ENCODE measurements at regions not wholly inside any gene's neighbourhood (a gene's known extent, or its start where the extent isn't known, plus 50 kb on each side); places are given as distances from the start of the nearest gene placed in this dataset.

- ChIA-PET POLR2A (ENCODE audit: unreplicated experiment) (no interaction called here), CTCF (no interaction called here)
- Histone ChIP-seq H4K5ac (ENCODE audit: low read depth, low read length) (no peak overlapping the region), H3K14ac (replicated peaks; ENCODE audit: low read depth, low read length) (no peak overlapping the region), H2BK120ac (ENCODE audit: low read depth, low read length) (no peak overlapping the region), H3K4me3 (ENCODE audit: insufficient read depth, low read depth, low read length) (no peak overlapping the region), H4K8ac (ENCODE audit: low read depth in 2 of 2, low read length in 2 of 2) (no peak overlapping the region), H3K23ac (ENCODE audit: low read depth, low read length) (no peak overlapping the region), H4K91ac (ENCODE audit: insufficient read depth, low read depth, low read length) (no peak overlapping the region), H3K4me2 (ENCODE audit: low read depth, low read length) (no peak overlapping the region), H2AFZ (replicated peaks; ENCODE audit: low read length, poor library complexity) (no peak overlapping the region), H3K4ac (ENCODE audit: low read depth, low read length) (no peak overlapping the region), H4K20me1 (ENCODE audit: insufficient read depth, low read length) (no peaks in the 10 kb centered on the region; the same call in 1 of the 2 replicates), H3K4me1 (ENCODE audit: control insufficient read depth, insufficient read depth, low read length) (no peaks in the 10 kb centered on the region), H3K9me3 (ENCODE audit: control insufficient read depth, insufficient read depth, low read length) (no peaks in the 10 kb centered on the region), H2BK5ac (ENCODE audit: low read depth, low read length, poor library complexity, severe bottlenecking) (no peak overlapping the region), H3K9me1 (ENCODE audit: insufficient read depth, low read length) (no peaks in the 10 kb centered on the region), H3K27ac (ENCODE audit: insufficient read depth, low read length) (no peak overlapping the region), H3K18ac (ENCODE audit: low read depth, low read length) (no peak overlapping the region), H2BK15ac (ENCODE audit: low read depth, low read length) (no peak overlapping the region), H3K79me1 (ENCODE audit: low read depth in 1 of 2, low read length in 2 of 2) (no peaks in the 10 kb centered on the region), H3K56ac (ENCODE audit: extremely low read depth, insufficient read depth, low read length) (no peak overlapping the region), H2AK5ac (ENCODE audit: low read depth, low read length) (no peak overlapping the region), H3K27me3 (ENCODE audit: control insufficient read depth, insufficient read depth, low read length) (peaks cover 76% of the 10 kb centered on the region), H3K36me3 (ENCODE audit: control insufficient read depth, insufficient read depth, low read length) (no peaks in the 10 kb centered on the region), H2AK9ac (replicated peaks; ENCODE audit: low read depth, low read length, poor library complexity) (no peak overlapping the region), H2BK20ac (ENCODE audit: low read depth, low read length) (no peak overlapping the region), H3K9ac (ENCODE audit: low read depth, low read length) (no peak overlapping the region)
- BruUV-seq (replicated peaks), result no TSS peak
- dilution Hi-C loops (cut with HindIII; ENCODE audit: low sequenced_read_pairs, unreplicated experiment) (no loop called here), intact Hi-C loops (cut with micrococcal nuclease) (no loop called here), in situ Hi-C loops (cut with MboI; ENCODE audit: low sequenced_read_pairs) (no loop called here)
- DNase-seq (no peak), ATAC-seq (ENCODE audit: low read depth) (no peak)
- TF ChIP-seq CEBPB (IDR thresholded peaks at IDR 0.05; ENCODE audit: low read depth, low read length) (no peak), NFE2L2 (IDR thresholded peaks at IDR 0.05; ENCODE audit: low read depth, low read length) (no peak), RAD21 (IDR thresholded peaks at IDR 0.05; ENCODE audit: low read length) (no peak), SMC3 (IDR thresholded peaks at IDR 0.05; ENCODE audit: low read depth, low read length) (no peak), USF2 (IDR thresholded peaks at IDR 0.05; ENCODE audit: low read depth, low read length) (no peak), POLR2A (IDR thresholded peaks at IDR 0.05; ENCODE audit: low read depth, low read length) (no peak), CHD1 (IDR thresholded peaks at IDR 0.05; ENCODE audit: low read depth, low read length) (no peak), MAZ (IDR thresholded peaks at IDR 0.05; ENCODE audit: borderline replicate concordance, low read depth, low read length) (no peak), FOS (IDR thresholded peaks at IDR 0.05; ENCODE audit: low read depth, low read length) (no peak), ELK1 (IDR thresholded peaks at IDR 0.05; ENCODE audit: borderline replicate concordance, low read depth, low read length) (no peak), MAFK (IDR thresholded peaks at IDR 0.05; ENCODE audit: low read depth, low read length) (no peak), MXI1 (IDR thresholded peaks at IDR 0.05; ENCODE audit: borderline replicate concordance, low read depth, low read length) (no peak), BHLHE40 (IDR thresholded peaks at IDR 0.05; ENCODE audit: low read depth, low read length) (no peak), RFX5 (IDR thresholded peaks at IDR 0.05; ENCODE audit: low read depth, low read length) (no peak), RCOR1 (IDR thresholded peaks at IDR 0.05; ENCODE audit: insufficient replicate concordance, low read length) (no peak)
- TF ChIP-seq, protein P1, sequence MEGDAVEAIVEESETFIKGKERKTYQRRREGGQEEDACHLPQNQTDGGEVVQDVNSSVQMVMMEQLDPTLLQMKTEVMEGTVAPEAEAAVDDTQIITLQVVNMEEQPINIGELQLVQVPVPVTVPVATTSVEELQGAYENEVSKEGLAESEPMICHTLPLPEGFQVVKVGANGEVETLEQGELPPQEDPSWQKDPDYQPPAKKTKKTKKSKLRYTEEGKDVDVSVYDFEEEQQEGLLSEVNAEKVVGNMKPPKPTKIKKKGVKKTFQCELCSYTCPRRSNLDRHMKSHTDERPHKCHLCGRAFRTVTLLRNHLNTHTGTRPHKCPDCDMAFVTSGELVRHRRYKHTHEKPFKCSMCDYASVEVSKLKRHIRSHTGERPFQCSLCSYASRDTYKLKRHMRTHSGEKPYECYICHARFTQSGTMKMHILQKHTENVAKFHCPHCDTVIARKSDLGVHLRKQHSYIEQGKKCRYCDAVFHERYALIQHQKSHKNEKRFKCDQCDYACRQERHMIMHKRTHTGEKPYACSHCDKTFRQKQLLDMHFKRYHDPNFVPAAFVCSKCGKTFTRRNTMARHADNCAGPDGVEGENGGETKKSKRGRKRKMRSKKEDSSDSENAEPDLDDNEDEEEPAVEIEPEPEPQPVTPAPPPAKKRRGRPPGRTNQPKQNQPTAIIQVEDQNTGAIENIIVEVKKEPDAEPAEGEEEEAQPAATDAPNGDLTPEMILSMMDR (conservative IDR thresholded peaks at IDR 0.05; ENCODE audit: low read depth, low read length), result no peak
- 98% methylated on average over 10 of the region's 20 CpGs; no CpG with 5 or more reads in 1 of the 2 experiments for WGBS, 2 experiments (ENCODE audit: extremely low coverage in 2 of 2, insufficient read length in 1 of 2)
These were observed 52.0 kb upstream of the GATA5 start for GRCh38 chr20:62527781-62528180.

All from IMR-90 (cell line).